Esophagus squamous epithelium (tissue), 4 donors: ENCODE measurements at regions not wholly inside any gene's neighbourhood (a gene's known extent, or its start where the extent isn't known, plus 50 kb on each side); places are given as distances from the start of the nearest gene placed in this dataset.

Experiments
- CTCF ChIP-seq, 6 experiments: fragments of 450-650 bp in 4 of 6; fragments of 200-600 bp in 2 of 6; sonication (generic) in 2 of 6; IDR thresholded peaks; one replicate each; pipeline ENCODE4 v1.5.1; 2016 to 2019; ENCODE audit warnings: antibody characterized with exemption in 6 of 6, mild to moderate bottlenecking in 4 of 6, moderate library complexity in 4 of 6
- POLR2A ChIP-seq, 4 donors: fragments of 450-650 bp; IDR thresholded peaks; one replicate each; pipeline ENCODE4 v1.6.1; 2017; ENCODE audit warnings: antibody characterized with exemption in 4 of 4, mild to moderate bottlenecking in 4 of 4, moderate library complexity in 3 of 4

GRCh38 chr16:64278196-64278595 is 843.7 kb downstream of the CDH11 start:
- TF ChIP-seq POLR2A (IDR thresholded peaks at IDR 0.05): no peak
- no peak for TF ChIP-seq CTCF (IDR thresholded peaks at IDR 0.05)
